Brain microvascular endothelial cell (primary cell): ENCODE measurements at regions not wholly inside any gene's neighbourhood (a gene's known extent, or its start where the extent isn't known, plus 50 kb on each side); places are given as distances from the start of the nearest gene placed in this dataset.

ENCODE experiments used
- DNase-seq: peaks from one replicate; pipeline ENCODE4 v3.0.0-alpha.2; 2020
- H3K27ac ChIP-seq: fragments of 250-450 bp; sonication (Bioruptor Pico); 2 replicates; pipeline ENCODE4 v1.5.1; 2020; ENCODE audit warnings: mild to moderate bottlenecking, moderate library complexity
- H3K27me3 ChIP-seq: fragments of 250-450 bp; sonication (Bioruptor Pico); replicated peaks from 2 replicates; pipeline ENCODE4 v1.5.1; 2020; ENCODE audit warnings: mild to moderate bottlenecking
- H3K36me3 ChIP-seq: fragments of 250-450 bp; sonication (Bioruptor Pico); replicated peaks from 2 replicates; pipeline ENCODE4 v1.5.1; 2020; ENCODE audit warnings: mild to moderate bottlenecking
- H3K4me3 ChIP-seq: 2 replicates; pipeline ENCODE4 v1.5.1; 2011; ENCODE audit warnings: low read depth, mild to moderate bottlenecking, control low read depth, low read length, moderate library complexity
- CTCF ChIP-seq: IDR thresholded peaks from 2 replicates; pipeline ENCODE4 v1.5.1; 2011; ENCODE audit warnings: low read depth, mild to moderate bottlenecking, moderate library complexity, low read length, control low read depth, inconsistent platforms; ENCODE audit errors: missing control alignments
- in situ Hi-C: cut with HindIII; loops from 2 replicates; pipeline ENCODE4 v1.10.0; 2017; ENCODE audit warnings: low sequenced_read_pairs, low pct_ligation_motif_present

- no peak for TF ChIP-seq CTCF
- Histone ChIP-seq H3K27ac (no peak overlapping the region), H3K27me3 (no peaks in the 10 kb centered on the region), H3K36me3 (no peaks in the 10 kb centered on the region), H3K4me3 (no peak overlapping the region)
- DNase-seq = no peak
- in situ Hi-C loops = no loop called here
Measured at GRCh38 chr9:24765025-24765756, 219.5 kb upstream of the IZUMO3 start.

GRCh38 chr9:24738421-24738961, 192.8 kb upstream of the IZUMO3 start:
- no peaks in the 10 kb centered on the region for H3K27me3 ChIP-seq
- TF ChIP-seq CTCF = no peak
- H3K36me3 ChIP-seq = no peaks in the 10 kb centered on the region
- no peak for DNase-seq
- H3K27ac ChIP-seq = no peak overlapping the region
- in situ Hi-C loops = no loop called here
- H3K4me3 ChIP-seq = no peak overlapping the region

GRCh38 chr9:24731754-24732153, 186.1 kb upstream of the IZUMO3 start:
- no peak overlapping the region for H3K4me3 ChIP-seq
- DNase-seq = no peak
- no peak overlapping the region for H3K27ac ChIP-seq
- H3K27me3 ChIP-seq = no peaks in the 10 kb centered on the region
- in situ Hi-C loops = no loop called here
- H3K36me3 ChIP-seq = no peaks in the 10 kb centered on the region
- no peak for TF ChIP-seq CTCF

GRCh38 chr9:24721621-24722020, 175.9 kb upstream of the IZUMO3 start:
- in situ Hi-C loops = no loop called here

GRCh38 chr9:24712206-24712605, 166.5 kb upstream of the IZUMO3 start:
- in situ Hi-C loops = no loop called here
- H3K36me3 ChIP-seq = no peaks in the 10 kb centered on the region
- TF ChIP-seq CTCF = no peak

More at GRCh38 chr9:24721621-24722020, 175.9 kb upstream of the IZUMO3 start:
- Histone ChIP-seq H3K4me3 (no peak overlapping the region), H3K36me3 (no peaks in the 10 kb centered on the region), H3K27ac (no peak overlapping the region), H3K27me3 (no peaks in the 10 kb centered on the region)
- no peak for DNase-seq
- TF ChIP-seq CTCF = no peak

More at GRCh38 chr9:24712206-24712605, 166.5 kb upstream of the IZUMO3 start:
- no peak overlapping the region for H3K4me3 ChIP-seq
- H3K27ac ChIP-seq = no peak overlapping the region
- no peak for DNase-seq
- H3K27me3 ChIP-seq = no peaks in the 10 kb centered on the region
